Transverse colon (tissue), 4 donors: ENCODE measurements at regions not wholly inside any gene's neighbourhood (a gene's known extent, or its start where the extent isn't known, plus 50 kb on each side); places are given as distances from the start of the nearest gene placed in this dataset.

Experiments
- DNase-seq: peaks from one replicate; pipeline ENCODE4 v3.0.0-alpha.2; 2019
- H3K27ac ChIP-seq, 4 donors: fragments of 200-600 bp; sonication (generic); 2 replicates each; pipeline ENCODE4 v1.5.1; 2016 to 2018; ENCODE audit warnings: inconsistent platforms in 4 of 4
- H3K27me3 ChIP-seq: fragments of 200-600 bp; sonication (generic); 2 replicates; pipeline ENCODE4 v1.5.1; 2017; ENCODE audit warnings: inconsistent platforms
- H3K36me3 ChIP-seq, 4 donors: fragments of 200-600 bp; sonication (generic); 2 replicates each; pipeline ENCODE4 v1.5.1; 2017 to 2019; ENCODE audit warnings: inconsistent platforms in 4 of 4
- H3K4me1 ChIP-seq, 4 donors: fragments of 200-600 bp; sonication (generic); 2 replicates each; pipeline ENCODE4 v1.5.1; 2017 to 2020; ENCODE audit warnings: inconsistent platforms in 4 of 4
- H3K4me3 ChIP-seq, 4 donors: fragments of 200-600 bp; sonication (generic); 1 replicate in 1 of 4; 2 replicates in 3 of 4; pipeline versions ENCODE4 v1.5.1 to v1.6.1; 2017 to 2019; ENCODE audit warnings: inconsistent platforms in 4 of 4
- H3K9me3 ChIP-seq, 2 donors: fragments of 200-600 bp; sonication (generic); 2 replicates each; pipeline ENCODE4 v1.5.1; 2017 to 2019; ENCODE audit warnings: inconsistent platforms in 2 of 2
- EP300 ChIP-seq: sonication (generic); formaldehyde crosslinking; IDR thresholded peaks from one replicate; pipeline ENCODE4 v1.6.1; 2017; ENCODE audit warnings: antibody characterized with exemption, low read depth
- POLR2A ChIP-seq: fragments of 450-650 bp; IDR thresholded peaks from one replicate; pipeline ENCODE4 v1.6.1; 2016; ENCODE audit warnings: antibody characterized with exemption, mild to moderate bottlenecking, moderate library complexity
- POLR2AphosphoS5 ChIP-seq, 3 donors: sonication (generic); formaldehyde crosslinking; IDR thresholded peaks; one replicate each; pipeline ENCODE4 v1.6.1; 2016; ENCODE audit warnings: antibody characterized with exemption in 3 of 3
- WGBS, 2 donors: methylation state at CpG; one replicate each; pipeline ENCODE4 v1.1.5; 2018; ENCODE audit warnings: low coverage in 1 of 2; 5-methylcytosine and 5-hydroxymethylcytosine counted together
- in situ Hi-C, 4 donors: fragments of 200-750 bp; cut with MboI; loops; one replicate each; pipeline versions ENCODE4 v1.15.0 to v1.15.1; 2017; ENCODE audit warnings: low sequenced_read_pairs in 3 of 4, low pct_ligation_motif_present in 1 of 4, low pct_unique_long_range_greater_than_20kb in 1 of 4
- intact Hi-C: fragments of 100-400 bp; cut with DNase I; formaldehyde crosslinking; loops from one replicate; pipeline ENCODE4 v1.15.1; 2023; ENCODE audit warnings: low total_unique reads
- TF ChIP-seq, protein P1 (sequence below), 5 experiments: fragments of 200-600 bp in 3 of 5; fragments of 450-650 bp in 2 of 5; sonication (generic) in 3 of 5; IDR thresholded peaks; 1 replicate in 2 of 5; 2 replicates in 3 of 5; pipeline ENCODE4 v1.5.1; 2016 to 2017; ENCODE audit warnings: antibody characterized with exemption in 5 of 5, inconsistent platforms in 3 of 5, mild to moderate bottlenecking in 2 of 5, moderate library complexity in 1 of 5

DNA sequence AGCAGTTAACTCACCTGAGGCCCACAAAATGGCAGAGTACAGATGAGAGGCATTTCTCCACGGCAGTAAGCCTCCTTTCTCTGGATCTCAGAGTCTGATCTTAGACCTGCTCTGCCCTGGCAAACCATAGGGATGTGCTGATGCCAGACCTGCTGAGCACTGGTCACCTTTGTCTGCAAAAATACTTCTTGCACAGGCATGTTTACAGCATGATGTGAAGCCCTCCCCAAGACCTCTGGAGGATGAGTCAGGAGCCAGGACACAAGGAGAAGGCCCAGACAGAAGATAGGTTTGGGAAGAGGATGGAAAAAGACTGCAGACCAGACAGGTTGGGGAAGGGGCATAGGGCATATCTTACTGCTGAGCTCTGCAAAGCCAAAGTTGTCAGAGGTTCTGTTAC is 426.6 kb downstream of the PMP22 start:
- Histone ChIP-seq H3K27ac (no peak overlapping the region), H3K27me3 (no peaks in the 10 kb centered on the region), H3K36me3 (no peaks in the 10 kb centered on the region), H3K4me1 (no peaks in the 10 kb centered on the region), H3K4me3 (no peak overlapping the region), H3K9me3 (no peaks in the 10 kb centered on the region)
- intact Hi-C loops: no loop called here
- no peak for TF ChIP-seq POLR2A
- no peak for TF ChIP-seq POLR2AphosphoS5 (IDR thresholded peaks at IDR 0.05)
- TF ChIP-seq, protein P1, sequence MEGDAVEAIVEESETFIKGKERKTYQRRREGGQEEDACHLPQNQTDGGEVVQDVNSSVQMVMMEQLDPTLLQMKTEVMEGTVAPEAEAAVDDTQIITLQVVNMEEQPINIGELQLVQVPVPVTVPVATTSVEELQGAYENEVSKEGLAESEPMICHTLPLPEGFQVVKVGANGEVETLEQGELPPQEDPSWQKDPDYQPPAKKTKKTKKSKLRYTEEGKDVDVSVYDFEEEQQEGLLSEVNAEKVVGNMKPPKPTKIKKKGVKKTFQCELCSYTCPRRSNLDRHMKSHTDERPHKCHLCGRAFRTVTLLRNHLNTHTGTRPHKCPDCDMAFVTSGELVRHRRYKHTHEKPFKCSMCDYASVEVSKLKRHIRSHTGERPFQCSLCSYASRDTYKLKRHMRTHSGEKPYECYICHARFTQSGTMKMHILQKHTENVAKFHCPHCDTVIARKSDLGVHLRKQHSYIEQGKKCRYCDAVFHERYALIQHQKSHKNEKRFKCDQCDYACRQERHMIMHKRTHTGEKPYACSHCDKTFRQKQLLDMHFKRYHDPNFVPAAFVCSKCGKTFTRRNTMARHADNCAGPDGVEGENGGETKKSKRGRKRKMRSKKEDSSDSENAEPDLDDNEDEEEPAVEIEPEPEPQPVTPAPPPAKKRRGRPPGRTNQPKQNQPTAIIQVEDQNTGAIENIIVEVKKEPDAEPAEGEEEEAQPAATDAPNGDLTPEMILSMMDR (IDR thresholded peaks at IDR 0.05): no peak
- no peak for TF ChIP-seq EP300
- in situ Hi-C loops: no loop called here
- WGBS, 2 donors: 80% methylated on average over 1 of the region's 1 CpG; no CpG with 5 or more reads in 1 of the 2 donors
- DNase-seq: no peak

- Histone ChIP-seq H3K4me3 (no peak overlapping the region), H3K27ac (no peak overlapping the region), H3K4me1 (no peaks in the 10 kb centered on the region), H3K36me3 (no peaks in the 10 kb centered on the region), H3K27me3 (no peaks in the 10 kb centered on the region), H3K9me3 (no peaks in the 10 kb centered on the region)
- intact Hi-C loops (no loop called here), in situ Hi-C loops (no loop called here)
- TF ChIP-seq POLR2A: no peak
- TF ChIP-seq, protein P1 (IDR thresholded peaks at IDR 0.05): no peak
- no peak for TF ChIP-seq POLR2AphosphoS5 (IDR thresholded peaks at IDR 0.05)
- DNase-seq: no peak
- WGBS, 2 donors: 44 to 49% methylated on average over 6 of the region's 6 CpGs
Observed at GRCh38 chr17:14833201-14833785, 431.8 kb downstream of the PMP22 start.

- TF ChIP-seq, protein P1 (IDR thresholded peaks at IDR 0.05): no peak
- no peak for TF ChIP-seq EP300
- no peak for TF ChIP-seq POLR2AphosphoS5 (IDR thresholded peaks at IDR 0.05)
- TF ChIP-seq POLR2A: no peak
- no peaks in the 10 kb centered on the region for H3K4me1 ChIP-seq
- DNase-seq: no peak
- H3K4me3 ChIP-seq: no peak overlapping the region
- in situ Hi-C loops: no loop called here
- H3K27me3 ChIP-seq: no peaks in the 10 kb centered on the region
- no peaks in the 10 kb centered on the region for H3K9me3 ChIP-seq
- no peaks in the 10 kb centered on the region for H3K36me3 ChIP-seq
- WGBS, 2 donors: 31 to 65% methylated on average over 2 of the region's 2 CpGs
- no peak overlapping the region for H3K27ac ChIP-seq
- intact Hi-C loops: no loop called here
Observed at GRCh38 chr17:14831491-14831890, 433.6 kb downstream of the PMP22 start.

DNA sequence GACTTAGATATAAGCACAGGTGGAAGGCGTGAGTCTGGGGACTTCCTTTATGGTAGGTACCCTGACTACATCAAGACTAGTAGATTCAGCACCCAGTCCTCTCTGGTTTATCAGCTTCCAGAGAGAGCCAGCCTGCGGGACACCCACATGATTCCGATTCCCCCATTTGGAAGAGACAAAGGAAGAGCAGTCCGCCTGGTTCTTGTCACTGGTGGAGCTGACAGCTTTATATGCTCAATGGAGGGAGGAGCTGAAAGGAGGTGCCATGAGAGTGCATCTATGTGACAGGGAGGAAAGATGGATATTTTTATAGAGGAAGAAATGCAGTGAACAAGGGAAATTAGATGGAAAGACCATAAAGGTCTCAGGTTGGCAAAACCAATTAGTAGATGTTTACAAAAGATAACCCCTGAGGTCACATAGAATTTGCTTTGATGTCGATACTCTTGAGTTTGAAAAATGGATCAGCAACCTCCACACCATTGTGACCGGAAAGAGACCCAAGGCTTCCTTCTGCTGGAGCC is 437.7 kb downstream of the PMP22 start:
- no peaks in the 10 kb centered on the region for H3K4me1 ChIP-seq
- H3K9me3 ChIP-seq: peaks cover 0 to 8% of the 10 kb centered on the region in 2 donors
- intact Hi-C loops: no loop called here

GRCh38 chr17:14826358-14826757 is 438.8 kb downstream of the PMP22 start:
- no peak overlapping the region for H3K4me3 ChIP-seq
- peaks cover 0 to 8% of the 10 kb centered on the region in 2 donors for H3K9me3 ChIP-seq
- H3K27ac ChIP-seq: no peak overlapping the region
- in situ Hi-C loops: no loop called here
- TF ChIP-seq EP300 (no peak), POLR2A (no peak), POLR2AphosphoS5 (IDR thresholded peaks at IDR 0.05) (no peak)
- TF ChIP-seq, protein P1 (IDR thresholded peaks at IDR 0.05): no peak
- 55 to 80% methylated on average over 2 to 3 of the region's 3 CpGs for WGBS, 2 donors
- H3K36me3 ChIP-seq: no peaks in the 10 kb centered on the region
- H3K4me1 ChIP-seq: no peaks in the 10 kb centered on the region
- intact Hi-C loops: no loop called here
- H3K27me3 ChIP-seq: no peaks in the 10 kb centered on the region
- DNase-seq: no peak

More for the DNA sequence above, 437.7 kb downstream of the PMP22 start:
- in situ Hi-C loops: no loop called here
- DNase-seq: no peak
- Histone ChIP-seq H3K36me3 (no peaks in the 10 kb centered on the region), H3K4me3 (no peak overlapping the region), H3K27ac (no peak overlapping the region), H3K27me3 (no peaks in the 10 kb centered on the region)
- WGBS, 2 donors: 44% methylated on average over 6 of the region's 6 CpGs; no CpG with 5 or more reads in 1 of the 2 donors
- no peak for TF ChIP-seq POLR2A
- peak in 1 of 3 donors; percentile 72 for TF ChIP-seq POLR2AphosphoS5 (IDR thresholded peaks at IDR 0.05)
